ENCODE measurements at regions not wholly inside any gene's neighbourhood (a gene's known extent, or its start where the extent isn't known, plus 50 kb on each side); places are given as distances from the start of the nearest gene placed in this dataset.

DNA sequence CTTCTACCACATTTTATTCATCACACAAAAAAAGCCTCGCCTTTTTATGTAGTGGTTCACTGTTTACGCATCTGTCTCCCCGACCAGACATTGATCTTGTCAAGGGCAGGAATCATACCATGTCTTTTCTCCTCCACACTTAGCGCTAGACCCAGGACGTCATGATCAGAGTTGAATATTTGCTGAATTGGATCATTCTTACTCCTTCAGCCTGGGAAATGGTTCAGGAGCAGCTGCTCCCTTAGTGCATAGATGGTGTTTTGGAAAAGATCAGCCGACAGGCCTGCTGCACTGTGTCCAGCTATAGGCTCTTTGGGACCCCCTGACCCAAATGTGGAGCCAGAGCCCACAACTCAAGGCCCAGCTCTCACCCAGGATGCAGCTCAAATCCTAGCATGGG lies 249.1 kb upstream of the TMEM72 start:
- TF ChIP-seq, protein P1, sequence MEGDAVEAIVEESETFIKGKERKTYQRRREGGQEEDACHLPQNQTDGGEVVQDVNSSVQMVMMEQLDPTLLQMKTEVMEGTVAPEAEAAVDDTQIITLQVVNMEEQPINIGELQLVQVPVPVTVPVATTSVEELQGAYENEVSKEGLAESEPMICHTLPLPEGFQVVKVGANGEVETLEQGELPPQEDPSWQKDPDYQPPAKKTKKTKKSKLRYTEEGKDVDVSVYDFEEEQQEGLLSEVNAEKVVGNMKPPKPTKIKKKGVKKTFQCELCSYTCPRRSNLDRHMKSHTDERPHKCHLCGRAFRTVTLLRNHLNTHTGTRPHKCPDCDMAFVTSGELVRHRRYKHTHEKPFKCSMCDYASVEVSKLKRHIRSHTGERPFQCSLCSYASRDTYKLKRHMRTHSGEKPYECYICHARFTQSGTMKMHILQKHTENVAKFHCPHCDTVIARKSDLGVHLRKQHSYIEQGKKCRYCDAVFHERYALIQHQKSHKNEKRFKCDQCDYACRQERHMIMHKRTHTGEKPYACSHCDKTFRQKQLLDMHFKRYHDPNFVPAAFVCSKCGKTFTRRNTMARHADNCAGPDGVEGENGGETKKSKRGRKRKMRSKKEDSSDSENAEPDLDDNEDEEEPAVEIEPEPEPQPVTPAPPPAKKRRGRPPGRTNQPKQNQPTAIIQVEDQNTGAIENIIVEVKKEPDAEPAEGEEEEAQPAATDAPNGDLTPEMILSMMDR (IDR thresholded peaks at IDR 0.05): no peak
- TF ChIP-seq, protein P2, sequence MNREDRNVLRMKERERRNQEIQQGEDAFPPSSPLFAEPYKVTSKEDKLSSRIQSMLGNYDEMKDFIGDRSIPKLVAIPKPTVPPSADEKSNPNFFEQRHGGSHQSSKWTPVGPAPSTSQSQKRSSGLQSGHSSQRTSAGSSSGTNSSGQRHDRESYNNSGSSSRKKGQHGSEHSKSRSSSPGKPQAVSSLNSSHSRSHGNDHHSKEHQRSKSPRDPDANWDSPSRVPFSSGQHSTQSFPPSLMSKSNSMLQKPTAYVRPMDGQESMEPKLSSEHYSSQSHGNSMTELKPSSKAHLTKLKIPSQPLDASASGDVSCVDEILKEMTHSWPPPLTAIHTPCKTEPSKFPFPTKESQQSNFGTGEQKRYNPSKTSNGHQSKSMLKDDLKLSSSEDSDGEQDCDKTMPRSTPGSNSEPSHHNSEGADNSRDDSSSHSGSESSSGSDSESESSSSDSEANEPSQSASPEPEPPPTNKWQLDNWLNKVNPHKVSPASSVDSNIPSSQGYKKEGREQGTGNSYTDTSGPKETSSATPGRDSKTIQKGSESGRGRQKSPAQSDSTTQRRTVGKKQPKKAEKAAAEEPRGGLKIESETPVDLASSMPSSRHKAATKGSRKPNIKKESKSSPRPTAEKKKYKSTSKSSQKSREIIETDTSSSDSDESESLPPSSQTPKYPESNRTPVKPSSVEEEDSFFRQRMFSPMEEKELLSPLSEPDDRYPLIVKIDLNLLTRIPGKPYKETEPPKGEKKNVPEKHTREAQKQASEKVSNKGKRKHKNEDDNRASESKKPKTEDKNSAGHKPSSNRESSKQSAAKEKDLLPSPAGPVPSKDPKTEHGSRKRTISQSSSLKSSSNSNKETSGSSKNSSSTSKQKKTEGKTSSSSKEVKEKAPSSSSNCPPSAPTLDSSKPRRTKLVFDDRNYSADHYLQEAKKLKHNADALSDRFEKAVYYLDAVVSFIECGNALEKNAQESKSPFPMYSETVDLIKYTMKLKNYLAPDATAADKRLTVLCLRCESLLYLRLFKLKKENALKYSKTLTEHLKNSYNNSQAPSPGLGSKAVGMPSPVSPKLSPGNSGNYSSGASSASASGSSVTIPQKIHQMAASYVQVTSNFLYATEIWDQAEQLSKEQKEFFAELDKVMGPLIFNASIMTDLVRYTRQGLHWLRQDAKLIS (CRISPR knock-in tag; IDR thresholded peaks at IDR 0.05; ENCODE audit: borderline replicate concordance): no peak
- TF ChIP-seq, protein P3, sequence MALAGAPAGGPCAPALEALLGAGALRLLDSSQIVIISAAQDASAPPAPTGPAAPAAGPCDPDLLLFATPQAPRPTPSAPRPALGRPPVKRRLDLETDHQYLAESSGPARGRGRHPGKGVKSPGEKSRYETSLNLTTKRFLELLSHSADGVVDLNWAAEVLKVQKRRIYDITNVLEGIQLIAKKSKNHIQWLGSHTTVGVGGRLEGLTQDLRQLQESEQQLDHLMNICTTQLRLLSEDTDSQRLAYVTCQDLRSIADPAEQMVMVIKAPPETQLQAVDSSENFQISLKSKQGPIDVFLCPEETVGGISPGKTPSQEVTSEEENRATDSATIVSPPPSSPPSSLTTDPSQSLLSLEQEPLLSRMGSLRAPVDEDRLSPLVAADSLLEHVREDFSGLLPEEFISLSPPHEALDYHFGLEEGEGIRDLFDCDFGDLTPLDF (CRISPR knock-in tag; IDR thresholded peaks at IDR 0.05): no peak
- TF ChIP-seq ATF3 (CRISPR knock-in tag; conservative IDR thresholded peaks at IDR 0.05): no peak
- no peak for TF ChIP-seq RELA (CRISPR knock-in tag; IDR thresholded peaks at IDR 0.05; ENCODE audit: borderline replicate concordance)
- no peak for TF ChIP-seq MXD4 (CRISPR knock-in tag; IDR thresholded peaks at IDR 0.05; ENCODE audit: borderline replicate concordance)
- TF ChIP-seq NFE2L1 (CRISPR knock-in tag; IDR thresholded peaks at IDR 0.05): no peak
- TF ChIP-seq JUN (CRISPR knock-in tag; IDR thresholded peaks at IDR 0.05): no peak
- TF ChIP-seq, protein P4, sequence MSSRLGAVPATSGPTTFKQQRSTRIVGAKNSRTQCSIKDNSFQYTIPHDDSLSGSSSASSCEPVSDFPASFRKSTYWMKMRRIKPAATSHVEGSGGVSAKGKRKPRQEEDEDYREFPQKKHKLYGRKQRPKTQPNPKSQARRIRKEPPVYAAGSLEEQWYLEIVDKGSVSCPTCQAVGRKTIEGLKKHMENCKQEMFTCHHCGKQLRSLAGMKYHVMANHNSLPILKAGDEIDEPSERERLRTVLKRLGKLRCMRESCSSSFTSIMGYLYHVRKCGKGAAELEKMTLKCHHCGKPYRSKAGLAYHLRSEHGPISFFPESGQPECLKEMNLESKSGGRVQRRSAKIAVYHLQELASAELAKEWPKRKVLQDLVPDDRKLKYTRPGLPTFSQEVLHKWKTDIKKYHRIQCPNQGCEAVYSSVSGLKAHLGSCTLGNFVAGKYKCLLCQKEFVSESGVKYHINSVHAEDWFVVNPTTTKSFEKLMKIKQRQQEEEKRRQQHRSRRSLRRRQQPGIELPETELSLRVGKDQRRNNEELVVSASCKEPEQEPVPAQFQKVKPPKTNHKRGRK (CRISPR knock-in tag; IDR thresholded peaks at IDR 0.05; ENCODE audit: borderline replicate concordance): no peak
